SU-DHL-6 (cell line): ENCODE measurements at regions not wholly inside any gene's neighbourhood (a gene's known extent, or its start where the extent isn't known, plus 50 kb on each side); places are given as distances from the start of the nearest gene placed in this dataset.

Experiments used
- H2AFZ ChIP-seq: fragments of 200-600 bp; sonication (generic); 2 replicates; pipeline ENCODE4 v1.6.1; 2014; ENCODE audit warnings: low read depth, mild to moderate bottlenecking, moderate library complexity, mixed read lengths, antibody characterized with exemption, low read length; ENCODE audit not compliant: severe bottlenecking
- H3F3A ChIP-seq: fragments of 200-600 bp; shearing (Covaris generic); 2 replicates; pipeline ENCODE4 v1.6.0; 2016; ENCODE audit warnings: antibody characterized with exemption, mild to moderate bottlenecking; ENCODE audit not compliant: insufficient read depth
- H3K27ac ChIP-seq: fragments of 200-600 bp; sonication (generic); 2 replicates; pipeline ENCODE4 v1.5.1; 2016; ENCODE audit warnings: low read depth, mild to moderate bottlenecking, low read length, moderate library complexity, mixed read lengths
- H3K27me3 ChIP-seq: fragments of 200-600 bp; sonication (generic), shearing (Covaris generic); 2 replicates; pipeline ENCODE4 v1.6.0; 2014; ENCODE audit warnings: mild to moderate bottlenecking, low read length
- H3K36me3 ChIP-seq: fragments of 200-600 bp; sonication (generic); 2 replicates; pipeline ENCODE4 v1.6.1; 2014; ENCODE audit warnings: mild to moderate bottlenecking, low read length, mixed read lengths
- H3K4me2 ChIP-seq: fragments of 300-600, 200-600 bp; shearing (Covaris generic), sonication (generic); 2 replicates; pipeline ENCODE4 v1.6.0; 2014; ENCODE audit warnings: low read length, low read depth, mild to moderate bottlenecking; ENCODE audit not compliant: poor library complexity, severe bottlenecking
- H3K4me3 ChIP-seq: fragments of 200-600 bp; sonication (generic); 2 replicates; pipeline ENCODE4 v1.5.1; 2014; ENCODE audit warnings: antibody characterized with exemption, low read length, mild to moderate bottlenecking, mixed read lengths; ENCODE audit not compliant: insufficient read depth, poor library complexity, severe bottlenecking
- H3K79me2 ChIP-seq: fragments of 200-600 bp; sonication (generic); 2 replicates; pipeline ENCODE4 v1.6.1; 2014; ENCODE audit warnings: mild to moderate bottlenecking, low read length, moderate library complexity; ENCODE audit not compliant: insufficient read depth
- H3K9ac ChIP-seq: fragments of 200-600 bp; sonication (generic); 2 replicates; pipeline ENCODE4 v1.7.0; 2014; ENCODE audit warnings: mild to moderate bottlenecking, low read length
- H3K9me2 ChIP-seq: fragments of 200-600 bp; sonication (generic); replicated peaks from 2 replicates; pipeline ENCODE4 v1.6.1; 2014; ENCODE audit warnings: low read length; ENCODE audit not compliant: insufficient read depth
- H3K9me3 ChIP-seq: fragments of 200-600 bp; sonication (generic); 2 replicates; pipeline ENCODE4 v1.6.1; 2014; ENCODE audit warnings: low read length, mixed read lengths; ENCODE audit not compliant: insufficient read depth
- H4K20me1 ChIP-seq: fragments of 200-600 bp; sonication (generic); 2 replicates; pipeline ENCODE4 v1.6.1; 2014; ENCODE audit warnings: low read depth, mild to moderate bottlenecking, antibody characterized with exemption, low read length, moderate library complexity, mixed read lengths
- CTCF ChIP-seq: fragments of 200-600 bp; sonication (generic); IDR thresholded peaks from one replicate; pipeline ENCODE4 v1.5.1; 2017; ENCODE audit warnings: antibody characterized with exemption, mild to moderate bottlenecking, low read length, moderate library complexity; ENCODE audit not compliant: insufficient read depth, poor library complexity, severe bottlenecking
- EZH2phosphoT487 ChIP-seq: fragments of 200-600 bp; sonication (generic), shearing (Covaris generic); conservative IDR thresholded peaks from 2 replicates; pipeline ENCODE4 v1.6.1; 2018; ENCODE audit warnings: mild to moderate bottlenecking, antibody characterized with exemption, low read length, moderate library complexity, mixed read lengths

- no peaks in the 10 kb centered on the region for H3K27me3 ChIP-seq
- no peak overlapping the region for H3K4me2 ChIP-seq
- no peak overlapping the region for H3K27ac ChIP-seq
- H3F3A ChIP-seq: no peaks in the 10 kb centered on the region
- no peaks in the 10 kb centered on the region for H3K9me2 ChIP-seq
- no peaks in the 10 kb centered on the region for H4K20me1 ChIP-seq
- H3K4me3 ChIP-seq: no peak overlapping the region
- no peak overlapping the region for H2AFZ ChIP-seq
- TF ChIP-seq CTCF: no peak
- TF ChIP-seq EZH2phosphoT487: no peak
- no peaks in the 10 kb centered on the region for H3K9me3 ChIP-seq
- H3K79me2 ChIP-seq: no peaks in the 10 kb centered on the region
- H3K9ac ChIP-seq: no peak overlapping the region
- no peaks in the 10 kb centered on the region for H3K36me3 ChIP-seq
These were observed 295.7 kb upstream of the TRPC7 start for GRCh38 chr5:136661026-136661425.

GRCh38 chr5:136656811-136657210, 291.5 kb upstream of the TRPC7 start:
- Histone ChIP-seq H3K27ac (no peak overlapping the region), H3K4me2 (no peak overlapping the region), H3K27me3 (no peaks in the 10 kb centered on the region), H3K4me3 (no peak overlapping the region), H3K9me2 (no peaks in the 10 kb centered on the region), H3K79me2 (no peaks in the 10 kb centered on the region), H3F3A (no peaks in the 10 kb centered on the region), H4K20me1 (no peaks in the 10 kb centered on the region), H3K9ac (no peak overlapping the region), H3K36me3 (no peaks in the 10 kb centered on the region), H3K9me3 (0 out of 2 replicates have a peak, but pooled peaks cover 5% of the 10 kb centered on the region), H2AFZ (no peak overlapping the region)
- no peak for TF ChIP-seq CTCF
- TF ChIP-seq EZH2phosphoT487: no peak

- H2AFZ ChIP-seq: no peak overlapping the region
- no peak overlapping the region for H3K4me2 ChIP-seq
- no peaks in the 10 kb centered on the region for H3K36me3 ChIP-seq
- no peak overlapping the region for H3K4me3 ChIP-seq
- H3F3A ChIP-seq: no peaks in the 10 kb centered on the region
- H3K27me3 ChIP-seq: no peaks in the 10 kb centered on the region
- no peaks in the 10 kb centered on the region for H3K9me2 ChIP-seq
- H4K20me1 ChIP-seq: no peaks in the 10 kb centered on the region
- H3K79me2 ChIP-seq: no peaks in the 10 kb centered on the region
- 0 out of 2 replicates have a peak, but pooled peaks cover 10% of the 10 kb centered on the region for H3K9me3 ChIP-seq
- no peak overlapping the region for H3K27ac ChIP-seq
- TF ChIP-seq EZH2phosphoT487 (no peak), CTCF (no peak)
- H3K9ac ChIP-seq: no peak overlapping the region
These were observed 290.1 kb upstream of the TRPC7 start for GRCh38 chr5:136655468-136655867.

- Histone ChIP-seq H3K36me3 (no peaks in the 10 kb centered on the region), H2AFZ (no peak overlapping the region), H3K27ac (no peak overlapping the region), H3K9me3 (0 out of 2 replicates have a peak, but pooled peaks cover 7% of the 10 kb centered on the region), H3F3A (no peaks in the 10 kb centered on the region), H3K4me2 (no peak overlapping the region), H3K4me3 (no peak overlapping the region), H3K9me2 (no peaks in the 10 kb centered on the region), H3K27me3 (no peaks in the 10 kb centered on the region), H4K20me1 (no peaks in the 10 kb centered on the region), H3K9ac (no peak overlapping the region), H3K79me2 (no peaks in the 10 kb centered on the region)
- TF ChIP-seq EZH2phosphoT487 (no peak), CTCF (no peak)
These were observed 281.6 kb upstream of the TRPC7 start for GRCh38 chr5:136646915-136647314.
